B cell (primary cell): ENCODE measurements at regions not wholly inside any gene's neighbourhood (a gene's known extent, or its start where the extent isn't known, plus 50 kb on each side); places are given as distances from the start of the nearest gene placed in this dataset.

ENCODE experiments used
- ATAC-seq: fragments of 200-7000 bp; cut with Tn5 transposase; one replicate; pipeline ENCODE4 v1.10.0; 2021; ENCODE audit warnings: low read depth, mild to moderate bottlenecking, moderate number of reproducible peaks, moderate library complexity
- CTCF ChIA-PET: fragments of 350-600 bp; sonication (Branson Sonifier 250); formaldehyde crosslinking; loops from one replicate; lab custom pipeline; 2021; ENCODE audit warnings: antibody characterized with exemption, inconsistent platforms; lab: Charles Lee
- POLR2A ChIA-PET: fragments of 350-600 bp; sonication (Branson Sonifier 250); formaldehyde crosslinking; loops from one replicate; lab custom pipeline; 2021; ENCODE audit warnings: antibody characterized with exemption; lab: Charles Lee
- DNase-seq: peaks from one replicate; pipeline ENCODE4 v3.0.0; 2013
- H2AFZ ChIP-seq: 2 replicates; pipeline ENCODE4 v1.6.1; 2012; ENCODE audit warnings: mild to moderate bottlenecking, low read depth, low read length; ENCODE audit not compliant: insufficient read depth, poor library complexity, severe bottlenecking
- H3K27ac ChIP-seq, 2 donors: 1 replicate in 1 of 2; 2 replicates in 1 of 2; pipeline ENCODE4 v1.5.1; 2012 to 2013; ENCODE audit warnings: low read length in 2 of 2, mild to moderate bottlenecking in 2 of 2, moderate library complexity in 1 of 2
- H3K27me3 ChIP-seq, 4 experiments: fragments of 200-600 bp in 1 of 4; sonication (generic) in 1 of 4; replicated peaks in 1 of 4; 1 replicate in 2 of 4; 2 replicates in 2 of 4; pipeline versions ENCODE4 v1.6.1 to v1.7.0; 2013 to 2016; ENCODE audit warnings: low read length in 3 of 4, mild to moderate bottlenecking in 2 of 4, mixed read lengths in 1 of 4, moderate library complexity in 1 of 4; ENCODE audit not compliant: insufficient read depth in 4 of 4, control insufficient read depth in 3 of 4; ENCODE audit errors: control extremely low read depth in 1 of 4
- H3K36me3 ChIP-seq, 2 experiments: replicated peaks in 1 of 2; 1 replicate in 1 of 2; 2 replicates in 1 of 2; pipeline versions ENCODE4 v1.6.1 to v1.7.1; 2013; ENCODE audit warnings: low read length in 1 of 2; ENCODE audit not compliant: insufficient read depth in 2 of 2, control insufficient read depth in 1 of 2; ENCODE audit errors: control extremely low read depth in 1 of 2, extremely low read depth in 1 of 2
- H3K4me1 ChIP-seq, 2 donors: fragments of 200-600 bp in 1 of 2; sonication (generic) in 1 of 2; 1 replicate in 1 of 2; 2 replicates in 1 of 2; pipeline versions ENCODE4 v1.5.1 to v1.6.1; 2013 to 2017; ENCODE audit warnings: low read length in 2 of 2; ENCODE audit not compliant: control insufficient read depth in 2 of 2, insufficient read depth in 2 of 2
- H3K4me2 ChIP-seq: replicated peaks from 2 replicates; pipeline ENCODE3; 2012; ENCODE audit warnings: mild to moderate bottlenecking, low read depth, low read length; ENCODE audit not compliant: poor library complexity, severe bottlenecking
- H3K4me3 ChIP-seq, 5 experiments: fragments of 200-600 bp in 1 of 5; sonication (generic) in 1 of 5; 1 replicate in 3 of 5; 2 replicates in 2 of 5; pipeline versions ENCODE4 v1.5.1 to v1.7.0; 2011 to 2016; ENCODE audit warnings: low read length in 4 of 5, mild to moderate bottlenecking in 4 of 5, low read depth in 2 of 5, control low read depth in 1 of 5, moderate library complexity in 1 of 5; ENCODE audit not compliant: insufficient read depth in 1 of 5; ENCODE audit errors: control extremely low read depth in 1 of 5, extremely low read depth in 1 of 5
- H3K79me2 ChIP-seq: fragments of 200-600 bp; sonication (generic); one replicate; pipeline ENCODE4 v1.6.0; 2016; ENCODE audit warnings: low read length; ENCODE audit not compliant: control insufficient read depth, insufficient read depth
- H3K9ac ChIP-seq: fragments of 200-600 bp; sonication (generic); 2 replicates; pipeline ENCODE4 v1.6.1; 2017; ENCODE audit warnings: mild to moderate bottlenecking, low read length, moderate library complexity
- H3K9me3 ChIP-seq, 3 donors: one replicate each; pipeline versions ENCODE4 v1.6.1 to v1.7.1; 2013; ENCODE audit warnings: low read length in 2 of 3; ENCODE audit not compliant: control insufficient read depth in 2 of 3, insufficient read depth in 1 of 3; ENCODE audit errors: control extremely low read depth in 1 of 3
- H4K20me1 ChIP-seq: 2 replicates; pipeline ENCODE4 v1.6.0; 2012; ENCODE audit warnings: mild to moderate bottlenecking, low read length; ENCODE audit not compliant: insufficient read depth, control insufficient read depth, poor library complexity, severe bottlenecking
- H3K27ac Mint-ChIP-seq: one replicate; pipeline ENCODE4 v1.8.0; 2021; ENCODE audit warnings: mixed read lengths
- H3K27me3 Mint-ChIP-seq: one replicate; pipeline ENCODE4 v1.8.0; 2021; ENCODE audit warnings: mixed read lengths
- H3K4me1 Mint-ChIP-seq: one replicate; pipeline ENCODE4 v1.8.0; 2021; ENCODE audit warnings: mixed read lengths
- H3K4me3 Mint-ChIP-seq: one replicate; pipeline ENCODE4 v1.8.0; 2021; ENCODE audit warnings: mixed read lengths
- H3K9me3 Mint-ChIP-seq: one replicate; pipeline ENCODE4 v1.8.0; 2022; ENCODE audit warnings: mixed read lengths; ENCODE audit not compliant: insufficient read depth
- EZH2 ChIP-seq: IDR thresholded peaks from 2 replicates; pipeline ENCODE4 v1.6.1; 2012; ENCODE audit warnings: borderline replicate concordance, low read depth, mild to moderate bottlenecking, moderate library complexity, low read length; ENCODE audit not compliant: insufficient read depth, poor library complexity, severe bottlenecking
- WGBS: methylation state at CpG from one replicate; pipeline ENCODE4 v1.1.5; 2013; ENCODE audit warnings: missing lambda C conversion rate; ENCODE audit not compliant: insufficient coverage; 5-methylcytosine and 5-hydroxymethylcytosine counted together
- intact Hi-C: fragments of 100-400 bp; cut with micrococcal nuclease; formaldehyde crosslinking; loops from one replicate; pipeline ENCODE4 v1.10.0; 2022
- TF ChIP-seq, protein P1 (sequence below): fragments of 200-600 bp; IDR thresholded peaks from one replicate; pipeline ENCODE4 v1.8.0; 2022; ENCODE audit warnings: antibody characterized with exemption, mild to moderate bottlenecking

GRCh38 chr2:75775311-75775823 lies 64.7 kb upstream of the GCFC2 start:
- H2AFZ ChIP-seq: no peak overlapping the region

DNA sequence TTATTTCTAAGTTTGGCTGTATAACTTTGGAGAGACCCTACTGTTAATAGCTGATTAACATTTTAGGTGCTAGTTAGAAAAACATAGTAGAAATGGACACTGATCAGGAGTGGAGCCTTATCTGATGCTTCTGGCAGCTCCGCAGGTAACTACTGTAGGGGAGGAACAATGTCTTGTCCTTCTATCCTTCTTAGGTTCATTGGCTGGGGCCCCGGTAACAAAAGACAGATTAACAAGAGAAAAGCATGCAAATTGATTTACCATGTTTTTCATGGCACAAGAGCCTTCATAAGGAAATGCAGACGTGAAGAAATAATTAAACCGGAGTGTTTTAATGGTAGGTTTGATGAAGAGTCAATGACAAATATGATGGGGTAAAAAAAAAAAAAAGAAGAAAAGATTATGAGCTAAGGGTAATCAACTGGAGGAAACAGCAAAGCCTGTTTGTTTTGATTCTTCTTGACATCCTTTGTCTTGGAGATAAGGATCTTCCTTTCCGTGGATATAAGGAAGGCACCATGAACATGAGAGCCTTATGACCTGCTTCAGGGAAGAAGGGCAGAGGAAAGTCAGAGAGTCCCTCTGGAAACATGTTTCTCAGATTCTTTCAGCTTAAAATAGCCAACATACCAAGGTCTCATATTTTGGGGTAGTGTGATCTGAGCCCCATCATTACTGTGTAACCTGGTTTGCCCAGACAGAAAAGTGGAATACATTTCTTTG lies 62.4 kb upstream of the GCFC2 start:
- Histone ChIP-seq H3K27ac (no peak overlapping the region), H4K20me1 (no peaks in the 10 kb centered on the region), H3K36me3 (no peaks in the 10 kb centered on the region), H3K27me3 (no peaks in the 10 kb centered on the region), H3K4me3 (no peak overlapping the region), H2AFZ (no peak overlapping the region), H3K9ac (no peak overlapping the region), H3K9me3 (no peaks in the 10 kb centered on the region), H3K4me2 (no peak overlapping the region), H3K4me1 (no peaks in the 10 kb centered on the region), H3K79me2 (no peaks in the 10 kb centered on the region)
- peaks cover 28% of the 10 kb centered on the region for H3K27me3 Mint-ChIP-seq
- H3K4me1 Mint-ChIP-seq: no peaks in the 10 kb centered on the region
- CTCF ChIA-PET: no interaction called here
- H3K4me3 Mint-ChIP-seq: no peak overlapping the region
- TF ChIP-seq EZH2: no peak
- TF ChIP-seq, protein P1, sequence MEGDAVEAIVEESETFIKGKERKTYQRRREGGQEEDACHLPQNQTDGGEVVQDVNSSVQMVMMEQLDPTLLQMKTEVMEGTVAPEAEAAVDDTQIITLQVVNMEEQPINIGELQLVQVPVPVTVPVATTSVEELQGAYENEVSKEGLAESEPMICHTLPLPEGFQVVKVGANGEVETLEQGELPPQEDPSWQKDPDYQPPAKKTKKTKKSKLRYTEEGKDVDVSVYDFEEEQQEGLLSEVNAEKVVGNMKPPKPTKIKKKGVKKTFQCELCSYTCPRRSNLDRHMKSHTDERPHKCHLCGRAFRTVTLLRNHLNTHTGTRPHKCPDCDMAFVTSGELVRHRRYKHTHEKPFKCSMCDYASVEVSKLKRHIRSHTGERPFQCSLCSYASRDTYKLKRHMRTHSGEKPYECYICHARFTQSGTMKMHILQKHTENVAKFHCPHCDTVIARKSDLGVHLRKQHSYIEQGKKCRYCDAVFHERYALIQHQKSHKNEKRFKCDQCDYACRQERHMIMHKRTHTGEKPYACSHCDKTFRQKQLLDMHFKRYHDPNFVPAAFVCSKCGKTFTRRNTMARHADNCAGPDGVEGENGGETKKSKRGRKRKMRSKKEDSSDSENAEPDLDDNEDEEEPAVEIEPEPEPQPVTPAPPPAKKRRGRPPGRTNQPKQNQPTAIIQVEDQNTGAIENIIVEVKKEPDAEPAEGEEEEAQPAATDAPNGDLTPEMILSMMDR: no peak
- POLR2A ChIA-PET: no interaction called here
- 45% methylated on average over 5 of the region's 5 CpGs for WGBS
- no peaks in the 10 kb centered on the region for H3K9me3 Mint-ChIP-seq
- intact Hi-C loops: no loop called here
- no peak for DNase-seq
- no peak overlapping the region for H3K27ac Mint-ChIP-seq
- no peak for ATAC-seq

More at GRCh38 chr2:75775311-75775823, 64.7 kb upstream of the GCFC2 start:
- ChIA-PET POLR2A (no interaction called here), CTCF (no interaction called here)
- no peaks in the 10 kb centered on the region for H3K4me1 ChIP-seq
- DNase-seq (no peak), ATAC-seq (no peak)
- no peaks in the 10 kb centered on the region for H4K20me1 ChIP-seq
- no peaks in the 10 kb centered on the region for H3K27me3 ChIP-seq
- H3K27me3 Mint-ChIP-seq: peaks cover 24% of the 10 kb centered on the region
- TF ChIP-seq, protein P1: no peak
- no peak for TF ChIP-seq EZH2
- H3K9me3 ChIP-seq: no peaks in the 10 kb centered on the region
- no peak overlapping the region for H3K27ac Mint-ChIP-seq
- no peaks in the 10 kb centered on the region for H3K4me1 Mint-ChIP-seq
- intact Hi-C loops: no loop called here
- no peaks in the 10 kb centered on the region for H3K36me3 ChIP-seq
- no peaks in the 10 kb centered on the region for H3K9me3 Mint-ChIP-seq
- no peak overlapping the region for H3K4me3 Mint-ChIP-seq
- H3K79me2 ChIP-seq: no peaks in the 10 kb centered on the region
- 69% methylated on average over 2 of the region's 3 CpGs for WGBS
- no peak overlapping the region for H3K4me2 ChIP-seq
- H3K4me3 ChIP-seq: no peak overlapping the region
- H3K9ac ChIP-seq: no peak overlapping the region
- no peak overlapping the region for H3K27ac ChIP-seq
